ENCODE measurements at regions not wholly inside any gene's neighbourhood (a gene's known extent, or its start where the extent isn't known, plus 50 kb on each side); places are given as distances from the start of the nearest gene placed in this dataset.
"Not testable (repeated sequence)": the region's sequence is repeated elsewhere in the genome, so short reads cannot be mapped to it uniquely, and the experiment has no call there.

- ATAC-seq, result no peak
- no peak for TF ChIP-seq ARNTL (CRISPR knock-in tag; IDR thresholded peaks at IDR 0.05; ENCODE audit: borderline replicate concordance, low read depth)
- TF ChIP-seq GLIS3 (CRISPR knock-in tag; IDR thresholded peaks at IDR 0.05), result no peak
- no peak for TF ChIP-seq SNAI2 (CRISPR knock-in tag; IDR thresholded peaks at IDR 0.05)
- no peak for TF ChIP-seq TOX (CRISPR knock-in tag; IDR thresholded peaks at IDR 0.05; ENCODE audit: borderline replicate concordance)
- TF ChIP-seq BACH2 (CRISPR knock-in tag; IDR thresholded peaks at IDR 0.05; ENCODE audit: borderline replicate concordance), result no peak
- no peak for TF ChIP-seq ISL1 (CRISPR knock-in tag; IDR thresholded peaks at IDR 0.05)
- no peak for TF ChIP-seq TCF4 (CRISPR knock-in tag; IDR thresholded peaks at IDR 0.05; ENCODE audit: borderline replicate concordance)
- no peak for TF ChIP-seq OSR1 (CRISPR knock-in tag; IDR thresholded peaks at IDR 0.05)
- TF ChIP-seq CREB5 (CRISPR knock-in tag; IDR thresholded peaks at IDR 0.05; ENCODE audit: low read depth), result no peak
- no peak for TF ChIP-seq TSHZ2 (CRISPR knock-in tag; IDR thresholded peaks at IDR 0.05)
- TF ChIP-seq ZC3H10 (CRISPR knock-in tag; IDR thresholded peaks at IDR 0.05), result no peak
- TF ChIP-seq ZNF8 (CRISPR knock-in tag; IDR thresholded peaks at IDR 0.05), result no peak
Measured at GRCh38 chr11:29447821-29448220, 569.0 kb downstream of the KCNA4 start.

- TF ChIP-seq TOX (CRISPR knock-in tag; IDR thresholded peaks at IDR 0.05; ENCODE audit: borderline replicate concordance), result no peak
- no peak for TF ChIP-seq CREB5 (CRISPR knock-in tag; IDR thresholded peaks at IDR 0.05; ENCODE audit: low read depth)
- no peak for TF ChIP-seq ZNF70 (CRISPR knock-in tag; IDR thresholded peaks at IDR 0.05)
- no peak for ATAC-seq
Measured at GRCh38 chr11:29446132-29446531, 570.7 kb downstream of the KCNA4 start.

GRCh38 chr11:29445191-29445590 is 571.6 kb downstream of the KCNA4 start:
- ATAC-seq, result not testable (repeated sequence)

- no peak for TF ChIP-seq CSRNP3 (CRISPR knock-in tag; IDR thresholded peaks at IDR 0.05)
- no peak for TF ChIP-seq ARNTL (CRISPR knock-in tag; IDR thresholded peaks at IDR 0.05; ENCODE audit: borderline replicate concordance, low read depth)
- TF ChIP-seq POU6F1 (CRISPR knock-in tag; IDR thresholded peaks at IDR 0.05; ENCODE audit: borderline replicate concordance, low read depth), result no peak
- TF ChIP-seq SNAI2 (CRISPR knock-in tag; IDR thresholded peaks at IDR 0.05), result no peak
- no peak for TF ChIP-seq ZC3H10 (CRISPR knock-in tag; IDR thresholded peaks at IDR 0.05)
- no peak for TF ChIP-seq CREB5 (CRISPR knock-in tag; IDR thresholded peaks at IDR 0.05; ENCODE audit: low read depth)
- TF ChIP-seq ZFP3 (CRISPR knock-in tag; IDR thresholded peaks at IDR 0.05), result no peak
- TF ChIP-seq GLIS3 (CRISPR knock-in tag; IDR thresholded peaks at IDR 0.05), result no peak
- TF ChIP-seq TCF4 (CRISPR knock-in tag; IDR thresholded peaks at IDR 0.05; ENCODE audit: borderline replicate concordance), result no peak
- no peak for TF ChIP-seq ESRRG (CRISPR knock-in tag; IDR thresholded peaks at IDR 0.05)
- TF ChIP-seq PPARA (CRISPR knock-in tag; IDR thresholded peaks at IDR 0.05; ENCODE audit: borderline replicate concordance), result no peak
- TF ChIP-seq ISL1 (CRISPR knock-in tag; IDR thresholded peaks at IDR 0.05), result no peak
- no peak for TF ChIP-seq BACH2 (CRISPR knock-in tag; IDR thresholded peaks at IDR 0.05; ENCODE audit: borderline replicate concordance)
- no peak for ATAC-seq
Measured at GRCh38 chr11:29438815-29439214, 578.0 kb downstream of the KCNA4 start.
